SK-N-SH (cell line): ENCODE measurements at regions not wholly inside any gene's neighbourhood (a gene's known extent, or its start where the extent isn't known, plus 50 kb on each side); places are given as distances from the start of the nearest gene placed in this dataset.

ENCODE experiments used
- POLR2AphosphoS5 ChIP-seq: IDR thresholded peaks from 2 replicates; pipeline ENCODE4 v1.6.1; 2012; ENCODE audit warnings: low read depth, low read length
- RAD21 ChIP-seq: IDR thresholded peaks from 2 replicates; pipeline ENCODE4 v1.6.1; 2012; ENCODE audit warnings: mild to moderate bottlenecking, low read length
- RFX5 ChIP-seq: IDR thresholded peaks from 2 replicates; pipeline ENCODE4 v1.6.1; 2012; ENCODE audit warnings: mild to moderate bottlenecking, improper control_type of control experiment, low read length
- SMC3 ChIP-seq: IDR thresholded peaks from 2 replicates; pipeline ENCODE4 v1.6.1; 2012; ENCODE audit warnings: low read depth, low read length, improper control_type of control experiment
- TF ChIP-seq, protein P1 (sequence below): fragments of 200-600 bp; sonication (generic); IDR thresholded peaks from 2 replicates; pipeline ENCODE4 v1.6.1; 2017; ENCODE audit warnings: antibody characterized with exemption, mild to moderate bottlenecking, moderate library complexity
- TF ChIP-seq, protein P2 (sequence below): fragments of 150-350 bp; IDR thresholded peaks from 2 replicates; pipeline ENCODE4 v1.6.1; 2017; ENCODE audit warnings: antibody characterized with exemption, low read length, low read depth, borderline replicate concordance

DNA sequence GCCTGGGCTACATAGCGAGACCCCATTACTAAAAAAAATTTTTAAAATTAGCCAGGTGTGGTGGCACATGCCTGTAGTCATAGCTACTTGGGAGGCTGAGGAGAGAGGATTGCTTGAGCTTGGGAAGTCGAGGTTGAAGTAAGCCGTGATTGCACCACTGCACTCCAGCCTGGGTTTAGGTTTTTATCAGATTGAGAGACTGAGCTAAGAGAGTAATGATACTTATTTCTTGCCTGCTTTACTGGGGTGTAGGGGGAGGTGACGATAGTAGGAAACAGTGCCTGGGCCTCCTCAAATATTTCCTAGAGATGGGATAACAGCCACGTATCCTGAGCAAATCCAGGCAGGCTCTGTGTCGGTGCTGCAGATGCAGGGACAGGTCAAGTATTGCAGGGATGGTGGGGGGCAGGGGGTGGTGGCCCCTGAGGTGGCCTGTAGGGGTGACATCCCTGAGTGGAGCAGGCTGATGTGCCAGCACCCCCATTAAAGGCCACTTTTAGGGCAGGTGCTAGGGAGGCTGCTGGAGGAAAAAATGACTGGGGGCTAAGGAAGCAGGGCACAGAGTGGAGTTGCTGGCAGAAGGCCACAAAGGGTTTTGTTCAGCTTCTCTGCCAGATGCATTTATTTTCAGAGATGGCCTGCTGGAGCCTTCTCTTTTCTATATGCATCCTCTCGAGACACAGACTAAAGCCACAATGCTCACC is 130.5 kb downstream of the RHOU start:
- TF ChIP-seq RFX5 (no peak), SMC3 (no peak), RAD21 (peak; percentile 28), POLR2AphosphoS5 (no peak)
- TF ChIP-seq, protein P1, sequence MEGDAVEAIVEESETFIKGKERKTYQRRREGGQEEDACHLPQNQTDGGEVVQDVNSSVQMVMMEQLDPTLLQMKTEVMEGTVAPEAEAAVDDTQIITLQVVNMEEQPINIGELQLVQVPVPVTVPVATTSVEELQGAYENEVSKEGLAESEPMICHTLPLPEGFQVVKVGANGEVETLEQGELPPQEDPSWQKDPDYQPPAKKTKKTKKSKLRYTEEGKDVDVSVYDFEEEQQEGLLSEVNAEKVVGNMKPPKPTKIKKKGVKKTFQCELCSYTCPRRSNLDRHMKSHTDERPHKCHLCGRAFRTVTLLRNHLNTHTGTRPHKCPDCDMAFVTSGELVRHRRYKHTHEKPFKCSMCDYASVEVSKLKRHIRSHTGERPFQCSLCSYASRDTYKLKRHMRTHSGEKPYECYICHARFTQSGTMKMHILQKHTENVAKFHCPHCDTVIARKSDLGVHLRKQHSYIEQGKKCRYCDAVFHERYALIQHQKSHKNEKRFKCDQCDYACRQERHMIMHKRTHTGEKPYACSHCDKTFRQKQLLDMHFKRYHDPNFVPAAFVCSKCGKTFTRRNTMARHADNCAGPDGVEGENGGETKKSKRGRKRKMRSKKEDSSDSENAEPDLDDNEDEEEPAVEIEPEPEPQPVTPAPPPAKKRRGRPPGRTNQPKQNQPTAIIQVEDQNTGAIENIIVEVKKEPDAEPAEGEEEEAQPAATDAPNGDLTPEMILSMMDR = no peak
- TF ChIP-seq, protein P2, sequence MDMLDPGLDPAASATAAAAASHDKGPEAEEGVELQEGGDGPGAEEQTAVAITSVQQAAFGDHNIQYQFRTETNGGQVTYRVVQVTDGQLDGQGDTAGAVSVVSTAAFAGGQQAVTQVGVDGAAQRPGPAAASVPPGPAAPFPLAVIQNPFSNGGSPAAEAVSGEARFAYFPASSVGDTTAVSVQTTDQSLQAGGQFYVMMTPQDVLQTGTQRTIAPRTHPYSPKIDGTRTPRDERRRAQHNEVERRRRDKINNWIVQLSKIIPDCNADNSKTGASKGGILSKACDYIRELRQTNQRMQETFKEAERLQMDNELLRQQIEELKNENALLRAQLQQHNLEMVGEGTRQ = no peak
